ENCODE measurements at regions not wholly inside any gene's neighbourhood (a gene's known extent, or its start where the extent isn't known, plus 50 kb on each side); places are given as distances from the start of the nearest gene placed in this dataset.

DNA sequence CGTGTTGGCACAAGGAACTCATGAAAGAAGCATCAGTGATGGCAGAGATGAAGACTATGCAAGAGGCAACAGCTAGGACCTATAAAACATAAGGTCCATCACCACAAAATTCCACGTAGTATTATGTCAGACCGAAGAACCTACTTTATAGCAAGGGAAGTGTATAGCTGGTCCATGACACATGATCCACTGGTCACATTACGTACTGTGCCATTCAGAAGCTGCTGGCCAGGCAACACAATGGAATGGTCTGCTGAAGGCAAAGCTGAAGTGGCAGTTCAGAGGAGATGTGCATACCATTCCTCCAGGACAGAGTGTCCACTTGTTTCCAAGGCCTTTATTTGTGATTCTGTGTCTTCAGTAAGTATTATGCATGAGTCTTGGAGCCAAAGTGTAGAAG, 215.5 kb upstream of the UGT8 start:
- no peak overlapping the region for H3K27ac ChIP-seq
- WGBS, 2 donors = 72 to 78% methylated on average over 4 of the region's 4 CpGs
- TF ChIP-seq, protein P1, sequence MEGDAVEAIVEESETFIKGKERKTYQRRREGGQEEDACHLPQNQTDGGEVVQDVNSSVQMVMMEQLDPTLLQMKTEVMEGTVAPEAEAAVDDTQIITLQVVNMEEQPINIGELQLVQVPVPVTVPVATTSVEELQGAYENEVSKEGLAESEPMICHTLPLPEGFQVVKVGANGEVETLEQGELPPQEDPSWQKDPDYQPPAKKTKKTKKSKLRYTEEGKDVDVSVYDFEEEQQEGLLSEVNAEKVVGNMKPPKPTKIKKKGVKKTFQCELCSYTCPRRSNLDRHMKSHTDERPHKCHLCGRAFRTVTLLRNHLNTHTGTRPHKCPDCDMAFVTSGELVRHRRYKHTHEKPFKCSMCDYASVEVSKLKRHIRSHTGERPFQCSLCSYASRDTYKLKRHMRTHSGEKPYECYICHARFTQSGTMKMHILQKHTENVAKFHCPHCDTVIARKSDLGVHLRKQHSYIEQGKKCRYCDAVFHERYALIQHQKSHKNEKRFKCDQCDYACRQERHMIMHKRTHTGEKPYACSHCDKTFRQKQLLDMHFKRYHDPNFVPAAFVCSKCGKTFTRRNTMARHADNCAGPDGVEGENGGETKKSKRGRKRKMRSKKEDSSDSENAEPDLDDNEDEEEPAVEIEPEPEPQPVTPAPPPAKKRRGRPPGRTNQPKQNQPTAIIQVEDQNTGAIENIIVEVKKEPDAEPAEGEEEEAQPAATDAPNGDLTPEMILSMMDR (IDR thresholded peaks at IDR 0.05) = no peak
- no peak for TF ChIP-seq POLR2A (IDR thresholded peaks at IDR 0.05)
- H3K4me1 ChIP-seq = no peaks in the 10 kb centered on the region
- ATAC-seq (no peak), DNase-seq (no peak)
- intact Hi-C loops (cut with DNase I) = loop anchor here (10.0 kb wide), 1 partner anchor 988 kb away; no protein-coding TSS in a partner anchor
- no peaks in the 10 kb centered on the region for H3K27me3 ChIP-seq
- no peaks in the 10 kb centered on the region for H3K9me3 ChIP-seq
- no peaks in the 10 kb centered on the region for H3K36me3 ChIP-seq (replicated peaks in 1 of 2; ENCODE audit: insufficient read depth in 1 of 2, low read depth in 2 of 2)
- H3K4me3 ChIP-seq = no peak overlapping the region

DNA sequence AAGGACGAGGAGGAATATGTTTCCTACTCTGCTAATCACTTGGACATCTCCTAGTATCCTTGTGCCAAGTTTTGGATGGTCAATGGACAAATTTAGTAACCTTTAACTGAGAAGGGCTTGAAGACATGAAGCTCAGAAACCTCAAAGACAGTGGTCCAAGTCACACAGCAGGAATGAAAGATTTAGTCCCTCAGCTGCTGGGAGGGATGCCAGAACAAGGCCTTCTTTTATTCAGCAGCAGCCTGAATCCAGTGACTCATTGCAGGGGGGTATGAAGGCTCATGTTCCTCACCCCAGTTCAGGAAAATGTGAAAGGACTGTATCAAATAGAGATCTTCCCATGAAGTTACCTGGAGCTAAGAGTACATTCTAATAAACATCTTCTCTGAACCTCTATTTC, 214.9 kb upstream of the UGT8 start:
- H3K4me3 ChIP-seq = no peak overlapping the region
- no peak overlapping the region for H3K27ac ChIP-seq
- H3K9me3 ChIP-seq = no peaks in the 10 kb centered on the region
- TF ChIP-seq POLR2A (IDR thresholded peaks at IDR 0.05) = no peak
- TF ChIP-seq, protein P1 (IDR thresholded peaks at IDR 0.05) = no peak
- no peaks in the 10 kb centered on the region for H3K36me3 ChIP-seq (replicated peaks in 1 of 2; ENCODE audit: insufficient read depth in 1 of 2, low read depth in 2 of 2)
- ATAC-seq = no peak
- no peaks in the 10 kb centered on the region for H3K27me3 ChIP-seq
- intact Hi-C loops (cut with DNase I) = loop anchor here (10.0 kb wide), 1 partner anchor 989 kb away; no protein-coding TSS in a partner anchor
- no peak for DNase-seq
- H3K4me1 ChIP-seq = no peaks in the 10 kb centered on the region
- 55 to 66% methylated on average over 1 of the region's 1 CpG for WGBS, 2 donors

DNA sequence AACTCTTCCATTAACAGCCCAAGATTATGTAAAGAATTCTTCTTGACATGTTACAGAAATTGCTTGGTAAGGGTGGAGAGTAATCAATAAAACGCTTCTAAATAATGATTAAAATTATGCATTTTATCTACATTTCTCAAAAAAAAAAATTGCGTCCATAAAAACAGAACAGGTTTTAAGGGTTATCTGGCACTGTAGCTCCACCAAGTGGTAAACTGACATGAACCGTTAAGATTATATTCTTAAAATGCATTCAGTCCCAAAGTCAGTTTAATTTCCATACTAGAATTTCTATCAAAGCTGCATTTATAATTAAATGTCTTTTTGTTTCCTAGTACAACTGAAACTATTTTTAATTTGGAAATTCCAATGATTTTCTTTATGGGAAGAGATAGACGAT, 214.0 kb upstream of the UGT8 start:
- ATAC-seq = no peak
- WGBS, 2 donors = 3% methylated on average over 4 of the region's 4 CpGs
- intact Hi-C loops (cut with DNase I) = loop anchor here (5.0 to 10.0 kb wide), 2 partner anchors 273 to 990 kb away; no protein-coding TSS in a partner anchor
- TF ChIP-seq POLR2A (IDR thresholded peaks at IDR 0.05) = no peak
- TF ChIP-seq, protein P1 (IDR thresholded peaks at IDR 0.05) = peak in 6 of 7 experiments; percentile 44 to 56 (median 55)
- Histone ChIP-seq H3K4me1 (no peaks in the 10 kb centered on the region), H3K4me3 (no peak overlapping the region), H3K9me3 (no peaks in the 10 kb centered on the region), H3K36me3 (replicated peaks in 1 of 2; ENCODE audit: insufficient read depth in 1 of 2, low read depth in 2 of 2) (no peaks in the 10 kb centered on the region), H3K27me3 (no peaks in the 10 kb centered on the region), H3K27ac (no peak overlapping the region)
- peak in 1 of 4 donors; percentile 18 for DNase-seq

DNA sequence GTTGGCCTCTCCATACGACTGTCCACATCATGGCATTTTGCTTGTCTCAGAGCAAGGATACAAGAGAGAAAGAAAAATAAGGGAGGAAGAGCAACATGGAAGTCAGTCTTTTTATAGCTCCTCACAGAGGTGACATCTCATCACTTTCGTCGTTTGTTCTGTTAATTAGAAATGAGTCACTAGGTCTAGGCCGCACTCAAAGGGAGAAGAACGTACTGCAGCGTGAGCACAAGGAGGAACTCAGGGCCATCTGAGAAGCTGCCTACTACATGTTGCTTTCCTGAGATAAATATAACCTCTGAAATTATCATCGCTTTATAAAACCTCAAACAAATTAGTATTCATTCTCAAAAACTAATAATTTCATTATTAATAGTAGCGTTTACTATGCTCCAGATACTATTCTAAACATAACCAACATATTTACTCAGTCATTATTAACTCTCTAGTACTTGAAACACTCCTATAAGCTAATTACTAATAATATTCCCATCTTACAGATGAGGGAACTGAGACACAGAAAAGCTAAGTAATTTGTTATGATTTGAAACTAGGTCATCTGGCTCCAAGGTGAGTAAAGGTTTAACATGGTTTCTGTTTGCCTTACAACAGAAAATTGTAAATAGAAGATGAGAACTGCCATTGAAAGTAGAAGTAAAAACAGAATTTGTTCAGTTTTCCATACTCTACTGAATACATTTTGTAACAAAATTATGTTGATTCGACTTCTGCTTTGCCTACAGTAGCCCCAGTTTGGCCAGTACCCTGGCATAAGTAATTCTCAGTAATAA, 213.2 kb upstream of the UGT8 start:
- Histone ChIP-seq H3K36me3 (replicated peaks in 1 of 2; ENCODE audit: insufficient read depth in 1 of 2, low read depth in 2 of 2) (no peaks in the 10 kb centered on the region), H3K27me3 (no peaks in the 10 kb centered on the region), H3K4me1 (no peaks in the 10 kb centered on the region), H3K4me3 (no peak overlapping the region), H3K9me3 (no peaks in the 10 kb centered on the region), H3K27ac (no peak overlapping the region)
- no peak for DNase-seq
- no peak for ATAC-seq
- WGBS, 2 donors = 78 to 82% methylated on average over 9 of the region's 9 CpGs
- intact Hi-C loops (cut with DNase I) = loop anchor here (5.0 to 10.0 kb wide), 2 partner anchors 272 to 991 kb away; no protein-coding TSS in a partner anchor
- TF ChIP-seq POLR2A (IDR thresholded peaks at IDR 0.05) = no peak
- TF ChIP-seq, protein P1 (IDR thresholded peaks at IDR 0.05) = no peak

Measured in body of pancreas (tissue), 4 donors.